KG1 (cell line): ENCODE measurements at regions not wholly inside any gene's neighbourhood (a gene's known extent, or its start where the extent isn't known, plus 50 kb on each side); places are given as distances from the start of the nearest gene placed in this dataset.
"Not testable (repeated sequence)": the region's sequence is repeated elsewhere in the genome, so short reads cannot be mapped to it uniquely, and the experiment has no call there.

Source experiments
- DNase-seq: peaks from one replicate; lab custom pipeline; 2025; lab: John Stamatoyannopoulos, UW

GRCh38 chr4:126144543-126145237, 829.9 kb downstream of the FAT4 start:
- DNase-seq, result no peak

DNA sequence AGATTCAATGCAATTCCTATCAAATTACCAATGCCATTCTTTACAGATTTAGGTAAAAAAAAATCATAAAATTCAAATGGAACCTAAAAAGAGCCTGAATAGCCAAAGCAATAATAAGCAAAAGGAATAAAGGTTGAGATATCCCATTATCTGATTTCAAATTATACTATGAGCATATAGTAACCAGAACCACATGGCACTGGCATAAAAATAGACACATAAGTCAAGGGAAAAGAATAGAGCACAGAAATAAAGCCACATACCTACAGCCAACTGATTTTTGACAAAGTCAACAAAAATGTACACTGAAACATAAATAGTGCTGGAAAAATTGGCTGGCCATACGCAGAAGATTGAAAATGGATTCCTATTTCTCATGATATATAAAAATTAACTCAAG, 853.7 kb downstream of the FAT4 start:
- DNase-seq, result no peak

GRCh38 chr4:126172126-126172525, 857.4 kb downstream of the FAT4 start:
- no peak for DNase-seq

DNA sequence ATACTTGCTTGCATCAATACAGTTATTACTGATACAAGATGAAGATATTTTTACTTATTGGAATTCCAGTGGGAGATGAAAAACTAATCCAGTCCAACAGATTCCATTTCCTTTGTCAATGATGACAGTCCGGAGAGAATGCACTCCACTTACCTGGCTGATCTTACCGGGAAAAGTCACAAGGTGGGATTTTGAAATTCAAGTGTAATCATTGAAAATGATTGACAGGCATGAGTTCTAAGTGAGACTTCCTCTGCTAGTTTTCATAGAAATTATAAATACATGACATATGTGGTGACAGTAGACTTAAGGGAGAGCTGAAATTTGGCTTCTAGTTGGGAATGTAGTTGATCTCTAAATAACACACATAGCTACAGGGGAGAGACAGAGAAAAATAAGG, 859.9 kb downstream of the FAT4 start:
- no peak for DNase-seq

- no peak for DNase-seq
Measured at GRCh38 chr4:126180642-126181041, 865.9 kb downstream of the FAT4 start.

DNA sequence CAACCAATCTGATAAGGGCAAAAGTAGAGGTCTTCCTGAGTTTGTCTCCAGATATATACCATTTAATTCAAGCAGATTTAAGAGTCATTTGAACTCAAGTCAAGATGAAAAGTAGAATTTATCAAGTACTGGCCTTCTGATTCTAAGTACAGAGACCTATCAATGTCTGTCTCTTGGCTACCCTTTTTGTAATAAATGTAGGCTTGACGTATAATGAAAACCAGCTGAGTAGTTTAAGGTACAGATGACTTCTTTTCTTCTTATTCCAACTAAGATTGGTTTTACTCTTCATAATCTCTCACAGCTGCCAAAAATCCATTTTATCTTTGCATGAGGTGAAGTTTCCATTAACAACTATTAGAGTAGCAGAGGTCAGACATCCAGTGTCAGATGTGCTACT, 867.6 kb downstream of the FAT4 start:
- no peak for DNase-seq

- no peak for DNase-seq
Measured at GRCh38 chr4:126182786-126183185, 868.0 kb downstream of the FAT4 start.

DNA sequence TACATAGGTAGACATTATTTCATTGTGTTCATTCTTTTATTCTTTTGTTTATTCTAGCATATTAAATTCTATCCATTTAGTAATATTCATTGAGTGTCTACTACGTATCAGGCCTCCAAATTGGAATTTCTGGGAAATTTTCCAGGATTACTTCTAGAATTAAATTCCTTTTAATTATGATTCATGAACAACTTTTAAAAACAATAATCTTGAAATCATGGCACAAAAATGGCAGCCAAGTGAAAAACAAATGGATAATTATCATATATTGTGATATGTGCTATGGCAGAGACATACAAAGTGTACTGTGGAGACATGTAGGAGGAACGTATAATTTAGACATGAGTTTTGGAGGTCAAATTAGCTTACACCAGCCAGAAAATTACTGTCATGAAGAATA, 868.5 kb downstream of the FAT4 start:
- no peak for DNase-seq

DNA sequence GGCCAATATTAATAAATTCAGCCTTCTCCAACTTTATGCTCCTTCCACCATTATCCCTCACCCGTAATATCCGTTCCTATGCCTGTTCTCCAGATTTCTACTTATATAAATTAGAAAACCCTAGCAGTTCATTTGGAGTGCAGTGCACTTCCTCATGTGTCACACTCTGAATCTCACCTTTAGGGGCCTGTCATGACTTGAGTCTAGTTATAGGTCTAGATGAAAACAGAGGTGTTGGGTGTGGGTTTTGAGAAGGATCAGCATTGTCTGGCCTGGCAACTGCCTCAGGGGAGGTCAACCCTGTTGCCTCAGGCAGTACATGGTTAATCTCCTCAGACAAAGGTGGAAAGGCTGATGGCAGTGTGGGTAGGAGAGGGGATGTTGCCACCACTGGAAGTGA, 876.8 kb downstream of the FAT4 start:
- no peak for DNase-seq

DNA sequence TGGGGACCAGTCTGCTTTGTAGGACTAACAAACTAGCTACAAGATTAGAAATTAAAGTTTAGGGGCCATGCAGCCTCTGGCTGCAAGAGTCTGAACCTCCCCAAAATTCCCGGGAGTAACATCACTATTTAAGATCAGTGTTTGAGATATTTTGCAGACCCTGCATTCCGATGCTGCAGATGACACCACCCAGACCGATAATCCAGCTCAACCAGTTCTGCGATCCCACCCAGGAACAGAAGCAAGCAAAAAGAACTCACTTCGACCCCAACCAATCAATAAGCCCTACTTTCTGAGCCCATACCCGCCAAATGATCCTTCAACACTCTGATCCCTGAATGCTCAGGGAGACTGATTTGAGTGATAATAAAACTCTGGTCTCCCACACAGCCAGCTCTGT, 877.8 kb downstream of the FAT4 start:
- DNase-seq, result no peak

GRCh38 chr4:126201251-126202138, 886.7 kb downstream of the FAT4 start:
- DNase-seq, result not testable (repeated sequence)

DNA sequence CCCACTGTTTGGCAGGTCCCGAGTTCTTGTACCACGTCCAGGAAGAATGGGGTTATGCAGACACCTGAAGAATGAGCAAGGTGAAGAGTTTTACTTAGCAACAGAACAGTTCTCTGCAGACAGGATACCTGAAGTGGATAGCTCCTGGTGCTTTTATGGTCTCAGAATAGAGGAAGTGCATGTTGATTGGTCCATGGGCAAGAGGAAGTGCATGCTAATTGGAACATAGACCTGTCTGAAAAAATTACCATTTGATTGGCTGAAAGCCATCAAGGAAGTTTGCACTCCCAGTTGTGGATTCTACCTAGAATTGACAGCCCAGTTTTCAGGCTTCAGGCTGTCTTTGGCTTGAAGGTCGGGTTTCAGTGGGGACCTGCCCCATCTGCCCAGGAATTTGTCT, 887.5 kb downstream of the FAT4 start:
- no peak for DNase-seq

GRCh38 chr4:126207910-126208309, 893.2 kb downstream of the FAT4 start:
- DNase-seq, result no peak

- DNase-seq, result no peak
Measured at GRCh38 chr4:126209147-126209546, 894.4 kb downstream of the FAT4 start.

DNA sequence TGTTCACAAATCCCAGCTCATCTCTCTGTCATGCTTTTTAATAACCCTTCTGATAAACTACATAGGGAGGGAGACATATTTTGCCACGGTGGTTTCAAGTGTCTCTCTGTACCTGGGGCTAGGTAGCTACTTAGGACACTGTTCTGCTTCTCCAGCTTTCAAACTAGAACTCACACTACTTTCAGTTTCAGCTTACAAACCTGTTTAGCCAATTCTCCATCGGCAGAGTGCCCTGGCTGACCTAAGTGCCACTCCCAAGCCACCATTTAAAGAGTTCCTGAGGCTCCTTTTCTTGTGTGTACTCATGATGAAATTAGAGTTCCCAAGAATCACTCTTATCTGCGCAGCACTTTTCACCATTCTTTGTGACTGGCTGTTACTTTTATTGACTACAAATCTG, 899.2 kb downstream of the FAT4 start:
- no peak for DNase-seq

GRCh38 chr4:126215759-126216158, 901.0 kb downstream of the FAT4 start:
- DNase-seq, result no peak

DNA sequence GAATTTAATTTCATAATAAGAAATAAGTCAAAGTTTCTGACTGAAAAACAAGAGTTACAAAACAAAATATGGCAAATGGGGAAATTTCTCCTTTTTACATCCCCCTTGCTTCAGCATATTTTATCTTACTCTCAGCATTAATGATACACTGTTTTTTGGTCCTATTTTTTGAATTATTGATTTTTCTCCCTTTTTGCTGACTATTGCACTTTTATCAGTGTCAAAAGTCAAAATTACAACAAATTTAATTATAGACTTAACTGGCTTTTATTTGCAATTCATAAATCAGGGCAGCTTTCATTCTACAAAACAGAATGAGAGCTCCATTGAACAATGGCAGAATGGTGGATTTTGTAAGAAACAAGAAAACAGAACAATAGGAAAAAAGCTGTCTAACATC, 901.9 kb downstream of the FAT4 start:
- DNase-seq, result no peak

DNA sequence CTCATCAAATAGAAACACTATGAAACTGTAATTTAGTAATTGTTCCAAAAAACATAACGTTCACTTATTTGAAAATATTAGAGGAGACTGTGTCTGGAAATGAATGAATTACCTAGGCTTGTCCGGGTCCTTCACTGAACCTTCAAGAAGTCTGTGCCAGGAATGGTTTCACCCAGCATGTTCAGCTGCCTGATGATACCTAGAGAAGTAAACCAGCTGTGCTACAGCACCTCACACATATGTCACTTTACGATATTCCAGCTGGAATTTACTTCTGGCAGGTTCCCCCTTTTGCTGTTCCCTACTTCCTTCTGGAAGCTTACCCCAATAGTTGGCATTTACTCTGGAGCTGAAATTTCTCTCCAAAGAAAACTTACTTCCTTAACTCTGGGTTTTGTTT, 906.5 kb downstream of the FAT4 start:
- no peak for DNase-seq

DNA sequence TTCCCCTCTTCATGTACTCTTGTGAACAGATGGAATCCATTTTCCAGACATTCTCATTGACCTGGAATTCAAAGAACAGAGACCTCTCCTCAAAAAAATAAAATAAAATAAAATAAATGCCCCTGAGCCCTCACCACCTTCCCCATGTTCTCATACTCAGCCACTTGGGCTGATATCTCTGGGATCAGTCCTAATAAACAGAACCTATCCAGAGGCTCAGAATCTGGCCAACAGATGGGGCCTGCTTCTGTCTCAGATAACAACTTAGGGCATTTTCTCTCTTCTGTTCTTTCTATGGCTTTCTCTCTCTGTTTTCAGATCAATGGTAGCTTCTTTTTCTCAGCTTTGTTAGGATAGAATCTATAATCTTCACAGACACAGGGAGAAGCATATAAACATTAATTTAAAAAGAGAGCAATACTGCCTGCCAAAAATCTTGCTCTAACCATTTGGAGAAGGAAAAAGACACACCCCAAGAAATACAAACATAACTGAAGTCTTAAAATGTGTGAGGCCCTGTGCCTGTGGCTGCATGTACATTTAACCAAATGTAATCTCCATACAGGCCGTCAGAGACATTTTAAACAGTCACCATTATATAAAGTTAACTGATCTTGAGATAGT, 907.1 kb downstream of the FAT4 start:
- no peak for DNase-seq

GRCh38 chr4:126223784-126224407, 909.1 kb downstream of the FAT4 start:
- DNase-seq, result no peak

- no peak for DNase-seq
Measured at GRCh38 chr4:126227428-126227827, 912.7 kb downstream of the FAT4 start.

GRCh38 chr4:126230269-126230668, 915.5 kb downstream of the FAT4 start:
- DNase-seq, result no peak

GRCh38 chr4:126233483-126233882, 918.7 kb downstream of the FAT4 start:
- no peak for DNase-seq
